SH-SY5Y (cell line): ENCODE measurements at regions not wholly inside any gene's neighbourhood (a gene's known extent, or its start where the extent isn't known, plus 50 kb on each side); places are given as distances from the start of the nearest gene placed in this dataset.

Experiments
- GATA2 ChIP-seq: IDR thresholded peaks from 2 replicates; pipeline ENCODE4 v1.6.1; 2011; ENCODE audit warnings: mild to moderate bottlenecking, low read depth, low read length
- GATA3 ChIP-seq: IDR thresholded peaks from 2 replicates; pipeline ENCODE4 v1.6.1; 2011; ENCODE audit warnings: low read depth, mild to moderate bottlenecking, low read length, moderate library complexity

- TF ChIP-seq GATA2 (no peak), GATA3 (no peak)
These were observed 135.0 kb upstream of the DOK6 start for GRCh38 chr18:69265656-69266055.
